ENCODE measurements at regions not wholly inside any gene's neighbourhood (a gene's known extent, or its start where the extent isn't known, plus 50 kb on each side); places are given as distances from the start of the nearest gene placed in this dataset.

DNA sequence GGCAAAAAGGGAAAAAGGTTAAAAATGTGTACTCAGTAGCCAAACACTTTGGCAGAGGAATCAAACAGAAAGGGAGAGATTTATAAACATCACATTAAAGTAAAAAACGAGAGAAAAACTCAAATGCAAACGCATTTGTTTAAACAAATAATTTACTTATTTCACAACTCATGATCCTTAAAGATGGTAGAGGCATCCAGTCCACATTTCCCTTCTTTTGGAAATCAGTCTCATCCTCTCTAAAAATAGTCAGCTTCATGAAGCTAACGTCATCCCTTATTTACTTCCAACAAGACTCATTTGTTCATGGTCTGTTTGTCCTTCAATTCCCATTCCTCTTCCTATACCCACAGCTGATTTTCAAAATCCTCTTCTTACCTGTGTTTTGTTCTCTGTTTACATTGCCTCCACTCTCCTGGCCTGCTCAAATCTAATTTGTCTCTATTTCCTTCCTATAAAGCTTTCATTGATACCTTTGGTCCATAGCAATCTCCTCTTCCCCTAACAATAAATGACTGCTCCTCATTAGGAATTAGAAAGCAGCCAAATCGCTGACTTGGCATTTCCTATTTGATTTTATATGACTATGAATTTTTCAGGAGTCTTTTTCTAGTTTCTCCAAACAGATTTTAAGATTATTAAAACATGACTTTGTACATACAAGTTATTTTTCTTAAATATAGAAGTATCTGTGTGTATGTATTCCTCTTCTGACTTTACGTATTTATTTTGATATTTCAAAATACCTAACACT is 805.3 kb downstream of the TLE1 start:
- DNase-seq (ENCODE audit: low read depth) = no peak
- H3K4me3 ChIP-seq (ENCODE audit: low read depth, low read length) = no peak overlapping the region
- TF ChIP-seq, protein P1, sequence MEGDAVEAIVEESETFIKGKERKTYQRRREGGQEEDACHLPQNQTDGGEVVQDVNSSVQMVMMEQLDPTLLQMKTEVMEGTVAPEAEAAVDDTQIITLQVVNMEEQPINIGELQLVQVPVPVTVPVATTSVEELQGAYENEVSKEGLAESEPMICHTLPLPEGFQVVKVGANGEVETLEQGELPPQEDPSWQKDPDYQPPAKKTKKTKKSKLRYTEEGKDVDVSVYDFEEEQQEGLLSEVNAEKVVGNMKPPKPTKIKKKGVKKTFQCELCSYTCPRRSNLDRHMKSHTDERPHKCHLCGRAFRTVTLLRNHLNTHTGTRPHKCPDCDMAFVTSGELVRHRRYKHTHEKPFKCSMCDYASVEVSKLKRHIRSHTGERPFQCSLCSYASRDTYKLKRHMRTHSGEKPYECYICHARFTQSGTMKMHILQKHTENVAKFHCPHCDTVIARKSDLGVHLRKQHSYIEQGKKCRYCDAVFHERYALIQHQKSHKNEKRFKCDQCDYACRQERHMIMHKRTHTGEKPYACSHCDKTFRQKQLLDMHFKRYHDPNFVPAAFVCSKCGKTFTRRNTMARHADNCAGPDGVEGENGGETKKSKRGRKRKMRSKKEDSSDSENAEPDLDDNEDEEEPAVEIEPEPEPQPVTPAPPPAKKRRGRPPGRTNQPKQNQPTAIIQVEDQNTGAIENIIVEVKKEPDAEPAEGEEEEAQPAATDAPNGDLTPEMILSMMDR (IDR thresholded peaks at IDR 0.05; ENCODE audit: control insufficient read depth, extremely low read depth, insufficient read depth) = no peak

DNA sequence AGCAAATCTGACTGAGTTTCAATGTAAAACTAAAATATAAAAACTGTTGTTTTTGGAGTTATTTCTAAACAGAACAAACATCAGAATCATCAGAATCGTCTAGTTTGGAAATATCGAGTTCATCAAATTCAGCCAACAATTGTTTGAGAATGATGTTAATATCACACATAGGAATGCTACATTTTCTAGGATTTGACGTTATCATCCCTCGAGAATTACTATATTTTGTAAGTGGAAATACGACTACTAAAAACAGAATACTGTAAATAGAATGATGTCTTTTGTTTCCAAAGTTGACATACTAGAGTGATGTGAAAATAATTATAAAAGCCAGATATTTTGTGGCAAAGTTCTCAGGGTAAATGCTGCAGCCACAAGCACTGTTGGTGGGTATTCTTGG is 805.9 kb downstream of the TLE1 start:
- H3K4me3 ChIP-seq (ENCODE audit: low read depth, low read length) = no peak overlapping the region
- DNase-seq (ENCODE audit: low read depth) = no peak
- TF ChIP-seq, protein P1 (IDR thresholded peaks at IDR 0.05; ENCODE audit: control insufficient read depth, extremely low read depth, insufficient read depth) = no peak

DNA sequence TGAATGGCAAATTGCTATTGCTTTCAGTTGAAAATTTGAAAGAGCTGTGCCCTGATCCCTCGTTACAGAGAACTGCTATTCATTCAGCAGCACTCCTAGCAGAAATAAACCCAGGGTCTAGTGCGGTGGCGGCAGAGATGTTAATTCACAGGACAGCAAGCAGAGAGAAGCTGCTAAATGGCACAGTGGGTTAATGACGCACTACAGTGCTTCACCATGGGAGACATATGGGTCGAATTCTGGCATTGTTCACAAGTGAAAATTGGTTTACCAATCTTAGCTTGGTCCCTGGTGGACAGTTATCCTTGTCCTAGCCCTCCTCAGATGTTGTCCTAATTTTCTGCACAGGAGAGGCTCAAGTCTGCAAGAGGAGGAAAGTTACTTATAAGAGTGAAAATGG is 807.4 kb downstream of the TLE1 start:
- no peak for DNase-seq (ENCODE audit: low read depth)
- TF ChIP-seq, protein P1 (IDR thresholded peaks at IDR 0.05; ENCODE audit: control insufficient read depth, extremely low read depth, insufficient read depth) = no peak
- H3K4me3 ChIP-seq (ENCODE audit: low read depth, low read length) = no peak overlapping the region

DNA sequence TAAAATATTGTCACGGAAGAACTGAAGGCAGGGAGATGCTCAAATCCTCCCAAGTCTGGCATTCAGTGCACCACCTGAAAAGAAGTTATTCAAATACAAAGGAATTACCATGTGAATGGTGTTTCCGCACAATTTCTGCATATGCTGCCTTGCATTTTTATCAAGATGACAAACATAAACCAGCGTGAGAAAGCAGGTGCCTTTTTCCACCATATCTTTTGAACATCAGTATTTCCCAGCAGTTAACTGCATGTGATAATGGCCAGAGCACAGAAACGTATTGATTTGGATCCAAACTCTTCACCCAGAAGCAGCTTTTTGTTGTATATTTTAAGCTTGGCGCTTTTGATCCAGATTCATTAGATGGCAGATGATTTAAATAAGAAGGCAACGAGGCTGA is 808.0 kb downstream of the TLE1 start:
- H3K4me3 ChIP-seq (ENCODE audit: low read depth, low read length) = no peak overlapping the region
- TF ChIP-seq, protein P1 (IDR thresholded peaks at IDR 0.05; ENCODE audit: control insufficient read depth, extremely low read depth, insufficient read depth) = no peak
- no peak for DNase-seq (ENCODE audit: low read depth)

DNA sequence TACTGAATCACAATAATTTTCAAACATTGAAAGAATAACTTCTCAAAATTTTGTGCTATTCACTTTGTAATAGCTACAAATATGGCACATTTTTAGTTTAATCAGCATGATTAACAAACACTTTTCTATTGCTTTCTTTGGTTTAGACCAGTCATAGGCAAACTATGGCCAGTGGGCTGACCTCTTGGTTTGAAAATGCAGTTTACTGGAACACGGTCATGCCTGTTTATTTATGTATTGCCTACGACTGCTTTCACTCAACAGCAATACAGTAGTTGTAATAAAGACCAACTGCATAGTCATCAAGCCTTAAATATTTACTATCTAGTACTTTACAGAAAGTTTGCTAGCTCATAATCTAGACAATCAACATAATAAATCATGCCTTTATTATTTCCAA is 810.8 kb downstream of the TLE1 start:
- no peak for DNase-seq (ENCODE audit: low read depth)
- TF ChIP-seq, protein P1 (IDR thresholded peaks at IDR 0.05; ENCODE audit: control insufficient read depth, extremely low read depth, insufficient read depth) = no peak
- no peak overlapping the region for H3K4me3 ChIP-seq (ENCODE audit: low read depth, low read length)

DNA sequence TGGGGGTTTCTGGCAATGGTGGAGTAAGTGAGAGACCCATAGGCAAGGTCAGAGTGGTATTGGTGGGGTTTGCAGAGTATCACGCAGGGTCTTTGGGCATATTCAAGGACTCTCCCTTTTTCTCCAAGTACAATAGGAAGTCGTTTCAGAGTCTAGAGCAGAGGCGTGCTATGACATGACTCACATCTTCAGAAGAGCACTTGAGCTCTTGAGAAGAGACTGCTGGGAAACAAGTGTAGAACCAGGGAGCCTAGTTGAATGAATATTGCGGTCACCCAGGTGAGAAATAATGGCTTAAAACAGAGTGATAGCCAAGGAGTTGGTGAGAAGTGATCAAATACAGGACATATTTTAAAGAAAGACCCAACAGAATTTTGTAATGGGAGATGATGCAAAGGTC is 813.4 kb downstream of the TLE1 start:
- TF ChIP-seq, protein P1 (IDR thresholded peaks at IDR 0.05; ENCODE audit: control insufficient read depth, extremely low read depth, insufficient read depth) = no peak
- DNase-seq (ENCODE audit: low read depth) = no peak
- no peak overlapping the region for H3K4me3 ChIP-seq (ENCODE audit: low read depth, low read length)

DNA sequence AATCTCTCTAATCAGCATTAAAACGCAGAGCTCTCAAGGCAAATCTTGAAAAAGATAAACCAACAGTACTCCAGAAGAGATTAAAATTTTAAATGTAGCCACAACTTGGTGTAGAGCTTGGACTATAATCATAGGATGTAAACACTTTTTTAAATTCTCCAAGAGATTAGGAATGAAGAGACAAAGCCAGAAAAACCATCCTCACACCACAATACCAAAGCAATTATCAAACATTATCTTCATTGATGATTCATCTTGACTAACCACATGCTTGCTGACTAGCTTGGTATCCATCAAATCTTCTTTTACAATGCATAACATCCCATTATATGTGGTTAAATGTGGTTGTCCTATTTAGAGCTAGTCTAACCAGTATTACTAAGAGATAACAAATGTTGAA is 815.1 kb downstream of the TLE1 start:
- TF ChIP-seq, protein P1 (IDR thresholded peaks at IDR 0.05; ENCODE audit: control insufficient read depth, extremely low read depth, insufficient read depth) = no peak
- DNase-seq (ENCODE audit: low read depth) = no peak

More for the DNA sequence above, 815.1 kb downstream of the TLE1 start:
- H3K4me3 ChIP-seq (ENCODE audit: low read depth, low read length) = no peak overlapping the region
